OCI-LY3 (cell line): ENCODE measurements at regions not wholly inside any gene's neighbourhood (a gene's known extent, or its start where the extent isn't known, plus 50 kb on each side); places are given as distances from the start of the nearest gene placed in this dataset.

Experiments used
- H2AFZ ChIP-seq: fragments of 200-600, 300-600 bp; shearing (Covaris generic); 2 replicates; pipeline ENCODE4 v1.6.0; 2014; ENCODE audit warnings: antibody characterized with exemption, low read depth, low read length
- H3K27ac ChIP-seq: fragments of 200-600, 300-600 bp; sonication (generic); 2 replicates; pipeline ENCODE4 v1.5.1; 2014; ENCODE audit warnings: mild to moderate bottlenecking, low read length, moderate library complexity, mixed read lengths
- H3K27me3 ChIP-seq: fragments of 200-600, 300-600 bp; sonication (generic); 2 replicates; pipeline ENCODE4 v1.6.1; 2014; ENCODE audit warnings: low read depth, low read length, mixed read lengths
- H3K36me3 ChIP-seq: fragments of 200-600, 300-600 bp; sonication (generic); replicated peaks from 2 replicates; pipeline ENCODE3; 2014; ENCODE audit warnings: low read depth, low read length, mixed read lengths
- H3K4me1 ChIP-seq: fragments of 300-600, 200-600 bp; sonication (generic); 2 replicates; pipeline ENCODE4 v1.6.1; 2014; ENCODE audit warnings: low read length, mixed read lengths
- H3K4me2 ChIP-seq: fragments of 200-600, 300-600 bp; sonication (generic); 2 replicates; pipeline ENCODE4 v1.6.1; 2014; ENCODE audit warnings: low read length, mixed read lengths
- H3K4me3 ChIP-seq: fragments of 300-600, 200-600 bp; sonication (generic); 2 replicates; pipeline ENCODE4 v1.5.1; 2014; ENCODE audit warnings: antibody characterized with exemption, mild to moderate bottlenecking, low read length, moderate library complexity
- H3K79me2 ChIP-seq: fragments of 300-600, 200-600 bp; shearing (Covaris generic); 2 replicates; pipeline ENCODE4 v1.6.1; 2014; ENCODE audit warnings: mild to moderate bottlenecking, low read length, mixed read lengths
- H3K9ac ChIP-seq: fragments of 300-600, 200-600 bp; shearing (Covaris generic); 2 replicates; pipeline ENCODE4 v1.6.0; 2014; ENCODE audit warnings: mild to moderate bottlenecking, low read length, moderate library complexity
- H3K9me3 ChIP-seq: fragments of 200-600, 300-600 bp; shearing (Covaris generic); 2 replicates; pipeline ENCODE4 v1.6.1; 2014; ENCODE audit warnings: low read length, mixed read lengths; ENCODE audit not compliant: insufficient read depth
- H4K20me1 ChIP-seq: fragments of 200-600, 300-600 bp; sonication (generic); 2 replicates; pipeline ENCODE4 v1.6.1; 2016; ENCODE audit warnings: low read length, mixed read lengths; ENCODE audit not compliant: insufficient read depth
- CTCF ChIP-seq: fragments of 200-600, 300-600 bp; sonication (generic); IDR thresholded peaks from 2 replicates; pipeline ENCODE4 v1.5.1; 2014; ENCODE audit warnings: antibody characterized with exemption, low read length, low read depth
- EZH2phosphoT487 ChIP-seq: fragments of 200-600 bp; shearing (Covaris generic); IDR thresholded peaks from 2 replicates; pipeline ENCODE4 v1.6.1; 2018; ENCODE audit warnings: antibody characterized with exemption, mixed run types, low read depth

- Histone ChIP-seq H3K4me2 (no peak overlapping the region), H2AFZ (no peak overlapping the region), H4K20me1 (no peaks in the 10 kb centered on the region), H3K36me3 (no peaks in the 10 kb centered on the region), H3K9ac (no peak overlapping the region), H3K27ac (no peak overlapping the region), H3K4me3 (no peak overlapping the region), H3K79me2 (no peaks in the 10 kb centered on the region), H3K27me3 (no peaks in the 10 kb centered on the region), H3K4me1 (no peaks in the 10 kb centered on the region), H3K9me3 (no peaks in the 10 kb centered on the region)
- TF ChIP-seq CTCF (no peak), EZH2phosphoT487 (no peak)
Observed at GRCh38 chr16:55040366-55041086, 109.9 kb downstream of the IRX5 start.

- no peak overlapping the region for H3K9ac ChIP-seq
- no peaks in the 10 kb centered on the region for H3K27me3 ChIP-seq
- H3K79me2 ChIP-seq: no peaks in the 10 kb centered on the region
- H4K20me1 ChIP-seq: no peaks in the 10 kb centered on the region
- H3K36me3 ChIP-seq: no peaks in the 10 kb centered on the region
- no peak overlapping the region for H3K27ac ChIP-seq
- H3K9me3 ChIP-seq: no peaks in the 10 kb centered on the region
- no peak overlapping the region for H3K4me2 ChIP-seq
- no peak overlapping the region for H3K4me3 ChIP-seq
- TF ChIP-seq EZH2phosphoT487 (no peak), CTCF (no peak)
- no peak overlapping the region for H2AFZ ChIP-seq
- H3K4me1 ChIP-seq: no peaks in the 10 kb centered on the region
Observed at GRCh38 chr16:55041540-55042234, 111.0 kb downstream of the IRX5 start.

GRCh38 chr16:55042556-55043432, 112.1 kb downstream of the IRX5 start:
- no peaks in the 10 kb centered on the region for H3K4me1 ChIP-seq
- no peaks in the 10 kb centered on the region for H3K27me3 ChIP-seq
- no peak overlapping the region for H2AFZ ChIP-seq
- H3K4me3 ChIP-seq: no peak overlapping the region
- H4K20me1 ChIP-seq: no peaks in the 10 kb centered on the region
- H3K9me3 ChIP-seq: no peaks in the 10 kb centered on the region
- no peak overlapping the region for H3K4me2 ChIP-seq
- no peak overlapping the region for H3K9ac ChIP-seq
- TF ChIP-seq EZH2phosphoT487: no peak
- TF ChIP-seq CTCF: no peak
- H3K79me2 ChIP-seq: no peaks in the 10 kb centered on the region
- H3K27ac ChIP-seq: no peak overlapping the region
- no peaks in the 10 kb centered on the region for H3K36me3 ChIP-seq

- no peaks in the 10 kb centered on the region for H3K79me2 ChIP-seq
- H3K9me3 ChIP-seq: no peaks in the 10 kb centered on the region
- no peak overlapping the region for H3K4me2 ChIP-seq
- no peak overlapping the region for H3K9ac ChIP-seq
- H2AFZ ChIP-seq: no peak overlapping the region
- H3K36me3 ChIP-seq: no peaks in the 10 kb centered on the region
- H3K4me3 ChIP-seq: no peak overlapping the region
- H3K27ac ChIP-seq: no peak overlapping the region
- no peak for TF ChIP-seq EZH2phosphoT487
- TF ChIP-seq CTCF: no peak
- no peaks in the 10 kb centered on the region for H4K20me1 ChIP-seq
- no peaks in the 10 kb centered on the region for H3K27me3 ChIP-seq
- H3K4me1 ChIP-seq: no peaks in the 10 kb centered on the region
Observed at GRCh38 chr16:55043499-55043898, 112.8 kb downstream of the IRX5 start.
